Astrocyte of the spinal cord (primary cell): ENCODE measurements at regions not wholly inside any gene's neighbourhood (a gene's known extent, or its start where the extent isn't known, plus 50 kb on each side); places are given as distances from the start of the nearest gene placed in this dataset.

Experiments used
- DNase-seq: peaks from one replicate; pipeline ENCODE4 v3.0.0; 2011; ENCODE audit warnings: low read depth, low spot score
- H3K4me3 ChIP-seq: 2 replicates; pipeline ENCODE4 v1.5.1; 2011; ENCODE audit warnings: low read depth, mild to moderate bottlenecking, low read length, moderate library complexity
- in situ Hi-C: cut with HindIII; loops from 2 replicates; pipeline ENCODE4 v1.10.0; 2017; ENCODE audit warnings: low sequenced_read_pairs
- TF ChIP-seq, protein P1 (sequence below): IDR thresholded peaks from 2 replicates; pipeline ENCODE4 v1.5.1; 2012; ENCODE audit warnings: low read depth, mild to moderate bottlenecking, low read length, inconsistent platforms

DNA sequence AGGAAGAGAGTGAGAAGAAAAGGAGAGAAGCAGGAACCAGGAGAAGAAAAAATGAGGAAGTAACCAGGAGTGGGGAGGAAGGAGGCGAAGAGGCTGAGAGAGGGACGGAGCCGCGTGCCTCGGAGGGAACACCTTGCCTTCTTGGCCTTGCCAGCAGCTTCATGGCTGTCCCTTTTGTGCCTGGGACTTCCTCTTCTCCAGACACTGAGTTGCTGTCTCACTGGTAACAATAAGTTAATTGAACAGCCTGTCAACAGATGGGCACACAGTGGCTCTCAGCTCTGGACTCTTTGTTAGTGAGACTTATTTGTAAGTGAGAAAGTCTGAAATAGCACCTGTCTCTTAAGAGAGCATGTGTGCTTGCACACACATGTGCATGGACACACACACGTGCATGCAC lies 83.2 kb downstream of the GATA3 start:
- DNase-seq = no peak
- TF ChIP-seq, protein P1, sequence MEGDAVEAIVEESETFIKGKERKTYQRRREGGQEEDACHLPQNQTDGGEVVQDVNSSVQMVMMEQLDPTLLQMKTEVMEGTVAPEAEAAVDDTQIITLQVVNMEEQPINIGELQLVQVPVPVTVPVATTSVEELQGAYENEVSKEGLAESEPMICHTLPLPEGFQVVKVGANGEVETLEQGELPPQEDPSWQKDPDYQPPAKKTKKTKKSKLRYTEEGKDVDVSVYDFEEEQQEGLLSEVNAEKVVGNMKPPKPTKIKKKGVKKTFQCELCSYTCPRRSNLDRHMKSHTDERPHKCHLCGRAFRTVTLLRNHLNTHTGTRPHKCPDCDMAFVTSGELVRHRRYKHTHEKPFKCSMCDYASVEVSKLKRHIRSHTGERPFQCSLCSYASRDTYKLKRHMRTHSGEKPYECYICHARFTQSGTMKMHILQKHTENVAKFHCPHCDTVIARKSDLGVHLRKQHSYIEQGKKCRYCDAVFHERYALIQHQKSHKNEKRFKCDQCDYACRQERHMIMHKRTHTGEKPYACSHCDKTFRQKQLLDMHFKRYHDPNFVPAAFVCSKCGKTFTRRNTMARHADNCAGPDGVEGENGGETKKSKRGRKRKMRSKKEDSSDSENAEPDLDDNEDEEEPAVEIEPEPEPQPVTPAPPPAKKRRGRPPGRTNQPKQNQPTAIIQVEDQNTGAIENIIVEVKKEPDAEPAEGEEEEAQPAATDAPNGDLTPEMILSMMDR = no peak
- in situ Hi-C loops = no loop called here
- no peak overlapping the region for H3K4me3 ChIP-seq

DNA sequence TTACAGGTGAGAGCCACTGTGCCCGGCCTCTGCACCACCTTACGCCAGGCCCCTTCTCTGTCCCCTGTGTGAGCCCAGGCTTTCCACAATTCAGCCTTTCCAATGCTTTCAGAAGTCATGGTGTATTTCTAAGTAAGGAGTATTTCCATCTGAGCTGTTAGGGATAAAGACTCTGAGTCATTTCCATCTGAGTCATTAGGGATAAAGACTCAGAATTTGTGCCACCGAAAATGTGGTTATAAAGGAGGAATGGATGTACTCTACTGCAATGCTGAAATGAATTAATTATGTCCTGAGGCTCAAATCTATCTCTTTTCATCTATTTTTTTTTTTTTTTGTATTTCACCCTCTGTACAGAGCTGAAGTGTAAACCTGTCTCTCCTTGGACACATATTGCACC lies 84.0 kb downstream of the GATA3 start:
- DNase-seq = peak; percentile 66
- in situ Hi-C loops = no loop called here
- TF ChIP-seq, protein P1 = no peak
- no peak overlapping the region for H3K4me3 ChIP-seq

DNA sequence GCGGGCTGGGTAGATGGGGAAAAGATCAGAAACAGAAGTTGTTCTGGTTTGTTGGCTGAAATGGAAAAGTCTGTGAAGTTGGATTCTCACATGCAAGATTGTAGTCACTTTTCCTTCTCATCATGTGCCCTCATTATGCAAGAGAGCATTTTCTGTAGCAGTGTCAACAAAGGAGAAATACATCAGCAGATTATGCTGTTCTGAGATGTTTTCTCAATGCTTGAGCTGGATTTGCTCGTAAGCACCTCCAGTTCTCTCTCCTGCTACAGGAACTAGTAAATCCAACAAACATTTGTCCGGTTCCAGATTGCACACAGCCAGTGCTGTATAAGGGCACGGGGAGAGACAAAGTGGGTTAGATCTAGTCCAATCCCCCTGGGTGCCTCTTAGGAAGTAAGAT lies 90.0 kb downstream of the GATA3 start:
- TF ChIP-seq, protein P1 = no peak
- in situ Hi-C loops = no loop called here
- DNase-seq = no peak
- H3K4me3 ChIP-seq = no peak overlapping the region

DNA sequence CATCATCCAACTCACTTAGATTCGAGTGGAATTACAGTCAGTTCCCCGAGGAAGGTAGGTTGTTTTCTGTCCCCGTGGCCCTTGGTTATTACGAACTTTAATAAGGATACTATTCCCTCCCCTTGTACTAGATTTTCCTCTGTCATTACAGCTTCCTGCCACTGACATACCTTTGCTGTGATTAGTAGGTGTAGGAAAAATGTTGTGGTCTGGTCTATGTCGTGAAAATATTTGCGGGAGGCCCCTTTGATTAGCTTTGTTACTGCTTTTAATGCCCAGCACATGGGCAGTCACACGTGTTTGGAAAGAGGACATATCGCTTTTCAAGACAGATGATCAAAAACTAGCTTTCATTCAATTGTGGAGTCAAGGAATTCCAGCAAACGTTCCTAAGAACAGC lies 92.2 kb downstream of the GATA3 start:
- in situ Hi-C loops = no loop called here
- DNase-seq = peak; percentile 47

DNA sequence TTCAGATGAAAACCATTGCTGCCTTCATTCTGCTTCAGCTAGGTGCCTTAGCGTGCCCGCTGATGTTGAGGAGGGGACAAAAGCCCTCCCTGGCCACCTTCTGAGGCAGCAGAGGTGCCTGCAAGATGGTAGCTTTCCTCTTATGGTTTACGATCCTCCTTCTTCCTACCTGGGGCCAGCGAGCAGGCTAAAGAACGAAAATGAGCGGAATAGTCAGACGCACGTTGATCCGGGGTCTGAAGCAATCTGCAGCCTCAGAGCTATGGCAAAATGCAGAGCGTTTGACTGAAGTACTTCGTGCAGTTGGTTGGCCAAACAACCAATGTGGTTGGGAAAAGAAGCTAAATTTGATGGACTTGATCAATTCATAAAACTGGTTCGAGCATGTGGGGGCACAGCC lies 95.5 kb downstream of the GATA3 start:
- TF ChIP-seq, protein P1 = no peak
- in situ Hi-C loops = no loop called here
- no peak for DNase-seq
- H3K4me3 ChIP-seq = no peak overlapping the region

More for the DNA sequence above, 92.2 kb downstream of the GATA3 start:
- H3K4me3 ChIP-seq = no peak overlapping the region
- TF ChIP-seq, protein P1 = no peak

DNA sequence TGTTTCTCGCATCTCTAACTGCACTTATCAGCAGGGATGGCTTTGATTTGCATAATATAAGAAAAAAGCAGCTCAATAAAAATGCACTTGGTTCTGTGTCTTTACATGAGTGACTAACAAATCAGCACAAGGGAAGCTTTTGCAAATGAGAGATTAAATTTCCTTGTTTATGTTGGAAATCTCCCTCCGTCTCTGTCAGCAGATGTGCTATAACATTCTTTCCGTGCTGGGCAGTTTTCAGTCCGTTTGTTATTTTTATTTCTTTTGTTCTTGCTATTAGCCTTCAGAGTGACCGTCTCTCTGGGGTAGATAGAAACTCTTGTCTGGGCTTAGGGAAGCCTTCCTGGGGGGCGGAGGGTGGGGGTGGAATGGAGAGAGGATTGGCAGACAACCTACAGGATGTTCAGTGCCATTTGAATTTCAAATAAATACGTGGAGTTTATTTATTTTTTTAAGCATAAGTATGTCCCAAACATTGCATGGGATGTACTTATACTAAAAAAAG lies 96.0 kb downstream of the GATA3 start:
- DNase-seq = peak; percentile 15
- in situ Hi-C loops = no loop called here
- H3K4me3 ChIP-seq = no peak overlapping the region
- TF ChIP-seq, protein P1 = no peak

DNA sequence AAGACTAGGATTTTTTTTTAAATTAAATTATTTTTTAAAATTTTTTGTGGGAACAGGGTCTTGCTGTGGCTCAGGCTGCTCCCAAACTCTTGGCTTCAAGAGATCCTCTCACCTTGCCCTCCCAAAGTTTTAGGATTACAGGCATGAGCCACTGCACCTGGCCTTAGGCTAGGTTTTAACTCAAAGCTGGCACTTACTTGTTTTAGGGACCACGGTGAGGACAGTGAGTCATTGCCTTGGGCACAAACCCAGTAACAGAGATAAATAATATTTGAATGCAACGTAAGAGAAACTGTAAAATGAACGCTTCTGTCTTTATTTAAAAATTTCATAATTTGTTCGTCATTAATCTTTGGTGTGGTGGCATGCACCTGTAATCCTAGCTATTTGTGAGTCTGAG lies 96.6 kb downstream of the GATA3 start:
- DNase-seq = no peak
- TF ChIP-seq, protein P1 = no peak

More for the DNA sequence above, 96.6 kb downstream of the GATA3 start:
- H3K4me3 ChIP-seq = no peak overlapping the region
- in situ Hi-C loops = no loop called here
